Gastroesophageal sphincter (tissue), 4 donors: ENCODE measurements at regions not wholly inside any gene's neighbourhood (a gene's known extent, or its start where the extent isn't known, plus 50 kb on each side); places are given as distances from the start of the nearest gene placed in this dataset.
"Not testable (repeated sequence)": the region's sequence is repeated elsewhere in the genome, so short reads cannot be mapped to it uniquely, and the experiment has no call there.

Experiments
- ATAC-seq: fragments of 150-250 bp; one replicate; pipeline ENCODE4 v1.9.1; 2016; ENCODE audit warnings: mild to moderate bottlenecking, moderate library complexity
- H3K27ac ChIP-seq, 4 donors: fragments of 200-600 bp; sonication (generic) in 3 of 4; 1 replicate in 3 of 4; 2 replicates in 1 of 4; pipeline ENCODE4 v1.5.1; 2016 to 2019
- H3K27me3 ChIP-seq: fragments of 200-600 bp; sonication (generic); one replicate; pipeline ENCODE4 v1.5.1; 2019
- H3K36me3 ChIP-seq, 2 donors: fragments of 200-600 bp; sonication (generic); one replicate each; pipeline ENCODE4 v1.5.1; 2019; ENCODE audit warnings: control low read depth in 1 of 2
- H3K4me1 ChIP-seq, 3 donors: fragments of 200-600 bp; sonication (generic); 1 replicate in 2 of 3; 2 replicates in 1 of 3; pipeline ENCODE4 v1.5.1; 2016 to 2019; ENCODE audit warnings: control low read depth in 2 of 3
- H3K4me3 ChIP-seq, 2 donors: fragments of 200-600 bp; sonication (generic); one replicate each; pipeline ENCODE4 v1.5.1; 2019; ENCODE audit warnings: mild to moderate bottlenecking in 1 of 2, moderate library complexity in 1 of 2
- H3K9me3 ChIP-seq, 3 donors: fragments of 200-600 bp; sonication (generic); one replicate each; pipeline ENCODE4 v1.5.1; 2017 to 2019; ENCODE audit warnings: control low read depth in 2 of 3
- CTCF ChIP-seq, 4 experiments: fragments of 200-600 bp in 2 of 4; fragments of 450-650 bp in 2 of 4; sonication (generic) in 1 of 4; IDR thresholded peaks; one replicate each; pipeline ENCODE4 v1.5.1; 2017 to 2019; ENCODE audit warnings: antibody characterized with exemption in 4 of 4, mild to moderate bottlenecking in 2 of 4, moderate library complexity in 2 of 4
- EP300 ChIP-seq: sonication (generic); formaldehyde crosslinking; IDR thresholded peaks from one replicate; pipeline ENCODE4 v1.6.1; 2017; ENCODE audit warnings: antibody characterized with exemption, mild to moderate bottlenecking
- POLR2A ChIP-seq, 2 donors: fragments of 450-650 bp; IDR thresholded peaks; one replicate each; pipeline ENCODE4 v1.6.1; 2017; ENCODE audit warnings: antibody characterized with exemption in 2 of 2, mild to moderate bottlenecking in 2 of 2, moderate library complexity in 1 of 2
- POLR2AphosphoS5 ChIP-seq: sonication (generic); formaldehyde crosslinking; IDR thresholded peaks from one replicate; pipeline ENCODE4 v1.6.1; 2017; ENCODE audit warnings: antibody characterized with exemption
- WGBS, 2 donors: methylation state at CpG; one replicate each; pipeline ENCODE4 v1.1.5; 2018; ENCODE audit warnings: low coverage in 1 of 2; 5-methylcytosine and 5-hydroxymethylcytosine counted together

- no peaks in the 10 kb centered on the region for H3K27me3 ChIP-seq
- H3K9me3 ChIP-seq = no peaks in the 10 kb centered on the region
- no peak overlapping the region for H3K27ac ChIP-seq
- no peaks in the 10 kb centered on the region for H3K4me1 ChIP-seq
- no peak for ATAC-seq
- no peak for TF ChIP-seq EP300
- TF ChIP-seq POLR2A (IDR thresholded peaks at IDR 0.05) = no peak
- no peak for TF ChIP-seq POLR2AphosphoS5
- 78 to 84% methylated on average over 4 of the region's 4 CpGs for WGBS, 2 donors
- no peaks in the 10 kb centered on the region for H3K36me3 ChIP-seq
- H3K4me3 ChIP-seq = no peak overlapping the region
These were observed 68.6 kb upstream of the MCHR2 start for GRCh38 chr6:100062621-100063020.

- no peaks in the 10 kb centered on the region for H3K36me3 ChIP-seq
- no peaks in the 10 kb centered on the region for H3K9me3 ChIP-seq
- ATAC-seq = no peak
- TF ChIP-seq POLR2A (IDR thresholded peaks at IDR 0.05) = no peak
- TF ChIP-seq EP300 = no peak
- TF ChIP-seq CTCF (IDR thresholded peaks at IDR 0.05) = no peak
- TF ChIP-seq POLR2AphosphoS5 = no peak
- H3K4me1 ChIP-seq = no peaks in the 10 kb centered on the region
- no peaks in the 10 kb centered on the region for H3K27me3 ChIP-seq
- no peak overlapping the region for H3K4me3 ChIP-seq
- no peak overlapping the region for H3K27ac ChIP-seq
- WGBS, 2 donors = 52 to 60% methylated on average over 1 to 2 of the region's 2 CpGs
These were observed 63.9 kb upstream of the MCHR2 start for GRCh38 chr6:100057941-100058340.

GRCh38 chr6:100050550-100050949 is 56.5 kb upstream of the MCHR2 start:
- 82% methylated on average over 2 of the region's 2 CpGs; no CpG with 5 or more reads in 1 of the 2 donors for WGBS, 2 donors
- TF ChIP-seq POLR2AphosphoS5 = no peak
- TF ChIP-seq POLR2A (IDR thresholded peaks at IDR 0.05) = no peak
- TF ChIP-seq EP300 = no peak
- TF ChIP-seq CTCF (IDR thresholded peaks at IDR 0.05) = no peak
- Histone ChIP-seq H3K27ac (no peak overlapping the region), H3K27me3 (no peaks in the 10 kb centered on the region), H3K36me3 (no peaks in the 10 kb centered on the region), H3K4me3 (no peak overlapping the region), H3K4me1 (no peaks in the 10 kb centered on the region), H3K9me3 (no peaks in the 10 kb centered on the region)
- ATAC-seq = no peak

- not testable (repeated sequence) for ATAC-seq, H3K4me1 ChIP-seq, H3K4me3 ChIP-seq, H3K27ac ChIP-seq, H3K27me3 ChIP-seq, H3K36me3 ChIP-seq
- H3K9me3 ChIP-seq = peaks cover 0 to 11% (median 0%) of the 10 kb centered on the region in 3 donors
These were observed 49.9 kb upstream of the MCHR2 start for GRCh38 chr6:100043961-100044360.
